Uterus (tissue), 2 donors: ENCODE measurements at regions not wholly inside any gene's neighbourhood (a gene's known extent, or its start where the extent isn't known, plus 50 kb on each side); places are given as distances from the start of the nearest gene placed in this dataset.

Source experiments
- CTCF ChIP-seq, 4 experiments: fragments of 200-600 bp in 2 of 4; fragments of 450-650 bp in 2 of 4; sonication (generic) in 2 of 4; IDR thresholded peaks; one replicate each; pipeline ENCODE4 v1.5.1; 2016 to 2019; ENCODE audit warnings: antibody characterized with exemption in 4 of 4, mild to moderate bottlenecking in 2 of 4, moderate library complexity in 1 of 4
- POLR2A ChIP-seq, 2 donors: fragments of 450-650 bp; IDR thresholded peaks; one replicate each; pipeline ENCODE4 v1.6.1; 2016; ENCODE audit warnings: antibody characterized with exemption in 2 of 2, mild to moderate bottlenecking in 1 of 2, moderate library complexity in 1 of 2

GRCh38 chr21:35705888-35706287 is 354.4 kb downstream of the SETD4 start:
- TF ChIP-seq CTCF (IDR thresholded peaks at IDR 0.05), result no peak
- TF ChIP-seq POLR2A (IDR thresholded peaks at IDR 0.05), result no peak
